ENCODE measurements at regions not wholly inside any gene's neighbourhood (a gene's known extent, or its start where the extent isn't known, plus 50 kb on each side); places are given as distances from the start of the nearest gene placed in this dataset.

DNA sequence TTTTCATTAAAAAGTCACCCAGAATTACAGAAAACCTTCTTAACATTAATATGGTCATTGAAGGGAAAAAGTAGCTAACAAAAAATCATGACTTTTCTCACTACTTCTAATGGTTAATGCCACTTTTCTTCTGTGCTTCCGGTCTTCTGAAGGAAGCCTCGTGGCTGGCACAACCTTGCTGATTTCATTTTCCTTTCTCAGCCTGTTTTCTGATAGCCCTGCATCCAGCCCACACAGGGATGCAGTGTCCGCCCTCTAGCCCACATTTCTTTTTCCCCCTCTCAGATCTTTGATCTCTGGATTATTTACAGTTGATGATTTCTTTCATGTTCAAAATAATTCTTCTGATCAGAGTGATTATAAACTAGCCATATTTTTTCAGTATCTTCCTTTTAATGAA lies 655.4 kb upstream of the EPHA7 start:
- Histone ChIP-seq H2BK5ac (ENCODE audit: low read depth, low read length, poor library complexity) (no peak overlapping the region), H4K8ac (ENCODE audit: low read depth, low read length) (no peak overlapping the region), H3K4me1 (ENCODE audit: control insufficient read depth in 1 of 2, insufficient read depth in 2 of 2, low read length in 2 of 2) (no peaks in the 10 kb centered on the region), H4K91ac (ENCODE audit: low read depth, low read length) (no peak overlapping the region), H2AK5ac (ENCODE audit: low read length) (no peak overlapping the region), H2BK12ac (ENCODE audit: low read length) (no peak overlapping the region), H3K23ac (ENCODE audit: low read length) (no peak overlapping the region), H2BK120ac (ENCODE audit: insufficient read depth, low read length, poor library complexity) (no peak overlapping the region), H3K18ac (ENCODE audit: low read length) (no peak overlapping the region), H3K4me2 (ENCODE audit: low read length) (no peak overlapping the region), H2AFZ (ENCODE audit: insufficient read depth, low read length, poor library complexity) (no peak overlapping the region), H3K27me3 (ENCODE audit: insufficient read depth, low read length) (no peaks in the 10 kb centered on the region), H3K4ac (ENCODE audit: low read depth, low read length) (no peak overlapping the region), H4K12ac (ENCODE audit: low read depth, low read length) (no peak overlapping the region), H3K9ac (ENCODE audit: low read length) (no peak overlapping the region), H3K9me3 (ENCODE audit: insufficient read depth, low read depth, low read length) (no peaks in the 10 kb centered on the region), H3K79me1 (ENCODE audit: low read length) (no peaks in the 10 kb centered on the region), H3K14ac (ENCODE audit: low read length) (no peak overlapping the region), H3K4me3 (ENCODE audit: low read depth, low read length) (no peak overlapping the region), H3K27ac (ENCODE audit: low read depth, low read length) (no peak overlapping the region), H3K36me3 (ENCODE audit: control insufficient read depth in 1 of 2, insufficient read depth in 2 of 2, low read length in 2 of 2) (no peaks in the 10 kb centered on the region), H3K79me2 (ENCODE audit: control insufficient read depth, insufficient read depth, low read length, poor library complexity) (no peaks in the 10 kb centered on the region)
- WGBS (ENCODE audit: extremely low coverage, insufficient coverage, insufficient read length): no CpG with 5 or more reads among the region's 3 CpGs
- DNase-seq: no peak

DNA sequence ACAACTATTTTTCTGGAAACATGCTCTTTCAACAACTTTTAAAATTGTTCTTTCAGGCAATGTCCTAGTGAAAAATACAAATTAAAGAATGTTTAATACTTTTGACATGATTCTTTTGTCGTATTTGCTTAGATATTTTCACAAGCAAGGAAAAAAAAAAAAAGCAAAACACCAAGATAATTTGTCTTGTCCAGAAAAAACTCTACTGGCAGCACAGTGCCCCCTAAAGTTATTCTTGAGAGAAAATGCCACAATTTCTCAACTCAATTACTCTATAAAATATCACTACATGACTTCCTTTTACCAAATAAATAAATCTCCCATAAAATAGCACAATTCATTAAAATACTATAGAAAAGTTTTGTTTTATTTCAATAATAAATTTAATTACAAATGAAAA lies 652.5 kb upstream of the EPHA7 start:
- Histone ChIP-seq H2AK5ac (ENCODE audit: low read length) (no peak overlapping the region), H4K12ac (ENCODE audit: low read depth, low read length) (no peak overlapping the region), H3K27me3 (ENCODE audit: insufficient read depth, low read length) (no peaks in the 10 kb centered on the region), H3K27ac (ENCODE audit: low read depth, low read length) (no peak overlapping the region), H3K4me2 (ENCODE audit: low read length) (no peak overlapping the region), H4K91ac (ENCODE audit: low read depth, low read length) (no peak overlapping the region), H2BK12ac (ENCODE audit: low read length) (no peak overlapping the region), H3K4me1 (ENCODE audit: control insufficient read depth in 1 of 2, insufficient read depth in 2 of 2, low read length in 2 of 2) (no peaks in the 10 kb centered on the region), H3K18ac (ENCODE audit: low read length) (no peak overlapping the region), H3K14ac (ENCODE audit: low read length) (no peak overlapping the region), H3K4ac (ENCODE audit: low read depth, low read length) (no peak overlapping the region), H3K9ac (ENCODE audit: low read length) (no peak overlapping the region), H3K79me2 (ENCODE audit: control insufficient read depth, insufficient read depth, low read length, poor library complexity) (no peaks in the 10 kb centered on the region), H3K36me3 (ENCODE audit: control insufficient read depth in 1 of 2, insufficient read depth in 2 of 2, low read length in 2 of 2) (no peaks in the 10 kb centered on the region), H3K9me3 (ENCODE audit: insufficient read depth, low read depth, low read length) (no peaks in the 10 kb centered on the region), H2AFZ (ENCODE audit: insufficient read depth, low read length, poor library complexity) (no peak overlapping the region), H3K79me1 (ENCODE audit: low read length) (no peaks in the 10 kb centered on the region), H4K8ac (ENCODE audit: low read depth, low read length) (no peak overlapping the region), H2BK120ac (ENCODE audit: insufficient read depth, low read length, poor library complexity) (no peak overlapping the region), H3K4me3 (ENCODE audit: low read depth, low read length) (no peak overlapping the region), H2BK5ac (ENCODE audit: low read depth, low read length, poor library complexity) (no peak overlapping the region), H3K23ac (ENCODE audit: low read length) (no peak overlapping the region)
- WGBS (ENCODE audit: extremely low coverage, insufficient coverage, insufficient read length): no CpG with 5 or more reads among the region's 1 CpG
- no peak for DNase-seq

DNA sequence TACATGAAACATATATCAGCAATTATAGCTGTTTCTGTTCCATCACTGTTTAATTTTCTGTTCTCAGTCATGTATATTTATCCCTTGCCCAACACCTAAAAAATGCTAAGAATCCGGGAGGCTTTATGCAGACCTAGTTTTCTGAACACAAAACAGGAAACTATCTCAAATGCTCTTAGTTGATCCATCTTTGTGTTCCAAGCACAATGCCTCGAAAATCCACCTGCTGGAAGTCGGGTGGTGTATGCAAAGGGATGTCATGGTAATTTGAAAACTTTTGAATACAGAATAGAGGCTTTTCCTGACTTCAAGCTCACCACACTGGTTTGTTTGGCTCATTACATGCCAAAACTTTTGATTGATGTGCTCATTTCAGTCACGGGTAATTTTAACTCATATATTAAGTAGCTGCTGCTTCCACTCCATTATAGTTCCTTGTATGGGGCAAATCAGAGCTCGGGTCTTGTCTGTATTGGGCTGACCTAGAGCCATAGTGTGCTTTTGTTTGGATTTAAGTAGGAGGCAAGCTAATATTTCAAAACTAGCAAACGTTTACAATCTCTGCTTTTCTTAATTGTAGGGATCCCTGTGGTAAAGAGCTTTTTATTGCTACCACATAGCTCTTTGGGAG lies 646.5 kb upstream of the EPHA7 start:
- H2AK5ac ChIP-seq (ENCODE audit: low read length): no peak overlapping the region
- H2BK5ac ChIP-seq (ENCODE audit: low read depth, low read length, poor library complexity): no peak overlapping the region
- H3K79me2 ChIP-seq (ENCODE audit: control insufficient read depth, insufficient read depth, low read length, poor library complexity): no peaks in the 10 kb centered on the region
- no peak overlapping the region for H2BK12ac ChIP-seq (ENCODE audit: low read length)
- H3K27me3 ChIP-seq (ENCODE audit: insufficient read depth, low read length): no peaks in the 10 kb centered on the region
- no peak overlapping the region for H3K4me2 ChIP-seq (ENCODE audit: low read length)
- no peak overlapping the region for H4K8ac ChIP-seq (ENCODE audit: low read depth, low read length)
- DNase-seq: no peak
- H3K9ac ChIP-seq (ENCODE audit: low read length): no peak overlapping the region
- H3K36me3 ChIP-seq (ENCODE audit: control insufficient read depth in 1 of 2, insufficient read depth in 2 of 2, low read length in 2 of 2): no peaks in the 10 kb centered on the region
- no peak overlapping the region for H2BK120ac ChIP-seq (ENCODE audit: insufficient read depth, low read length, poor library complexity)
- no peak overlapping the region for H3K4ac ChIP-seq (ENCODE audit: low read depth, low read length)
- no peak overlapping the region for H4K12ac ChIP-seq (ENCODE audit: low read depth, low read length)
- H3K18ac ChIP-seq (ENCODE audit: low read length): no peak overlapping the region
- WGBS (ENCODE audit: extremely low coverage, insufficient coverage, insufficient read length): no CpG with 5 or more reads among the region's 6 CpGs
- no peak overlapping the region for H4K91ac ChIP-seq (ENCODE audit: low read depth, low read length)
- no peaks in the 10 kb centered on the region for H3K4me1 ChIP-seq (ENCODE audit: control insufficient read depth in 1 of 2, insufficient read depth in 2 of 2, low read length in 2 of 2)
- no peak overlapping the region for H3K27ac ChIP-seq (ENCODE audit: low read depth, low read length)
- H3K9me3 ChIP-seq (ENCODE audit: insufficient read depth, low read depth, low read length): no peaks in the 10 kb centered on the region
- H3K14ac ChIP-seq (ENCODE audit: low read length): no peak overlapping the region
- H3K23ac ChIP-seq (ENCODE audit: low read length): no peak overlapping the region
- H3K79me1 ChIP-seq (ENCODE audit: low read length): no peaks in the 10 kb centered on the region
- H3K4me3 ChIP-seq (ENCODE audit: low read depth, low read length): no peak overlapping the region
- no peak overlapping the region for H2AFZ ChIP-seq (ENCODE audit: insufficient read depth, low read length, poor library complexity)

DNA sequence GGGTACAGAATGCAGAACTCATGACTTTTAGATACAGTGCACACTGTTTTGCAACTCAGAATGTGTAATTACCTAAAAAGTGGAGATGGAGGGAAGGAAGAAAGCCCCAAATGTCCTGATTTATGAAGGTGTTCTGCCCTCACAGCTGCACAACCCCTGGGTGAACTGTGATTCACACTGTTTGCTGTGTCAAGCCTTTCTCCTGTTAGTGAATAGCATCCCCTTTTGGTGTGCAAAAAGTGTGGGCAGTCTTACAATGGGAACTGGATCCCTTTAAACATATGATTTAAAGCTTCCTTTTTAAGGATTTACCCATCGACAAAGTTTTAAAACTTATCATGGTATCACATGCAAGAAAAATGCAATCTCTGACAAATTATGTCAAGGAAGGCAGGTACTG lies 633.4 kb upstream of the EPHA7 start:
- Histone ChIP-seq H3K9me3 (ENCODE audit: insufficient read depth, low read depth, low read length) (no peaks in the 10 kb centered on the region), H3K23ac (ENCODE audit: low read length) (no peak overlapping the region), H3K79me1 (ENCODE audit: low read length) (no peaks in the 10 kb centered on the region), H4K12ac (ENCODE audit: low read depth, low read length) (no peak overlapping the region), H2BK120ac (ENCODE audit: insufficient read depth, low read length, poor library complexity) (no peak overlapping the region), H3K4me2 (ENCODE audit: low read length) (no peak overlapping the region), H3K27me3 (ENCODE audit: insufficient read depth, low read length) (no peaks in the 10 kb centered on the region), H3K9ac (ENCODE audit: low read length) (no peak overlapping the region), H3K14ac (ENCODE audit: low read length) (no peak overlapping the region), H3K27ac (ENCODE audit: low read depth, low read length) (no peak overlapping the region), H3K4ac (ENCODE audit: low read depth, low read length) (no peak overlapping the region), H3K36me3 (ENCODE audit: control insufficient read depth in 1 of 2, insufficient read depth in 2 of 2, low read length in 2 of 2) (no peaks in the 10 kb centered on the region), H3K4me3 (ENCODE audit: low read depth, low read length) (no peak overlapping the region), H3K18ac (ENCODE audit: low read length) (no peak overlapping the region), H2BK12ac (ENCODE audit: low read length) (no peak overlapping the region), H3K4me1 (ENCODE audit: control insufficient read depth in 1 of 2, insufficient read depth in 2 of 2, low read length in 2 of 2) (no peaks in the 10 kb centered on the region), H4K8ac (ENCODE audit: low read depth, low read length) (no peak overlapping the region), H2BK5ac (ENCODE audit: low read depth, low read length, poor library complexity) (no peak overlapping the region), H3K79me2 (ENCODE audit: control insufficient read depth, insufficient read depth, low read length, poor library complexity) (no peaks in the 10 kb centered on the region), H4K91ac (ENCODE audit: low read depth, low read length) (no peak overlapping the region), H2AK5ac (ENCODE audit: low read length) (no peak overlapping the region), H2AFZ (ENCODE audit: insufficient read depth, low read length, poor library complexity) (no peak overlapping the region)
- no peak for DNase-seq
- WGBS (ENCODE audit: extremely low coverage, insufficient coverage, insufficient read length): no CpG with 5 or more reads among the region's 1 CpG

Measured in trophoblast cell (in vitro differentiated cells and primary cell).